HG03442 (cell line): ENCODE measurements at regions not wholly inside any gene's neighbourhood (a gene's known extent, or its start where the extent isn't known, plus 50 kb on each side); places are given as distances from the start of the nearest gene placed in this dataset.
A peak's percentile ranks its signal among the peaks of the same experiment; 100 is the strongest.
"Not testable (repeated sequence)": the region's sequence is repeated elsewhere in the genome, so short reads cannot be mapped to it uniquely, and the experiment has no call there.

Experiments used
- ATAC-seq: cut with Tn5 transposase; IDR thresholded peaks from one replicate; pipeline ENCODE4 v1.9.1; 2021; ENCODE audit warnings: mild to moderate bottlenecking, moderate library complexity; ENCODE audit not compliant: unreplicated experiment

GRCh38 chr3:8399686-8400085 lies 101.9 kb upstream of the LMCD1 start:
- ATAC-seq, result no peak

DNA sequence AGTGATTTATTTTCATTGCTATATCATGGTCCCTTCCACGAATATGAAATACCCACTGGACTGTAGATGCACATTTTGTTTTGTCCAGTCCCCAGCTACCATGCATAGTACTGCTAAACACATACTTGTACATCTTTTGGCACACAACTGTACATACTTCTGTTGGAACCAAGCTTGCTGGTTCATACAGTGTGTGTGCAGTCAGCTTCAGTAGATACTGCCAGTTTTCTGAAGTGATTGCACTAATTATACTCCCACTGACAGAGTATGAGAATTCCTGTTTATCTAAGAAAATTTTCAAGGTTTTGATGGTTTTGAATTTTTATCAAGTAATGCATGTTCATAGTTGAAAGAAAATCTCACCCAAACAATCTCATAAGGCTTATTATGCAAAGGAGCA lies 100.7 kb upstream of the LMCD1 start:
- no peak for ATAC-seq

GRCh38 chr3:8403996-8404395 lies 97.6 kb upstream of the LMCD1 start:
- ATAC-seq, result no peak

DNA sequence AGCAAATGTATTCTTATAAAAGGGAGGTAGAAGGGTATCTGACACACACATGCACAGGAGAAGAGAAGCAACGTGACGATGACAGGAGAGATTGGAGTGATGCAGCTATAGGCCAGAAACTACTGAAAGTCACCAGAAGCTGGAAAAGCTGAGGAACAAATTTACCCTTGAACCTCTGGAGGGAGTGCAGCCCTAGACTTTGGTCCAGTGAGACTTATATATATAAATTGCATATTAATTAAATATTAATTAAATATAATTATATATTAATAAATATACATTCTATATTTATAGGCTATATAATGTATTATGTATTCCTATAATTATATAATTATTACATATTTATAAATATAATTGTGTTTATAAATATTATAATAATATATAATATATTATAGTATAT lies 96.5 kb upstream of the LMCD1 start:
- ATAC-seq, result no peak

DNA sequence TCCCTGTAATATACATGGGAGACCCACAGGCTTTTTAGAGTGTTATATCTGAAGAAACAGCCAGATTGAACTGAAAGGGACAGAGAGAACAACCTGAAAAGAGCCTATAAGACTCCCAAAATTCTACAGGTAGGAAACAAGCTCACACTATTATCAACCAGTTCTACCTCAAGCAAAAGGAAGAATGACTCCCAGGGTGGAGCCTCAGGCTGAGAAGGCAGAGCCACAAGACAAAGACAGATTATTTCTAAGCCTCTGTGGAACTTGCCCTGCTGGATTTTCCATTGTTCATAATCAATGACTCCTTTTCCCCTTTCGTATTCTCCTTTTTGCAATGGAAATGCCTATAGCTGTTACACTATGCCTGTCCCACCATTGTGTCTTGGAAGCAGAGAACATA lies 95.1 kb upstream of the LMCD1 start:
- no peak for ATAC-seq

GRCh38 chr3:8413337-8413926 lies 88.2 kb upstream of the LMCD1 start:
- no peak for ATAC-seq

GRCh38 chr3:8416965-8417364 lies 84.7 kb upstream of the LMCD1 start:
- no peak for ATAC-seq

DNA sequence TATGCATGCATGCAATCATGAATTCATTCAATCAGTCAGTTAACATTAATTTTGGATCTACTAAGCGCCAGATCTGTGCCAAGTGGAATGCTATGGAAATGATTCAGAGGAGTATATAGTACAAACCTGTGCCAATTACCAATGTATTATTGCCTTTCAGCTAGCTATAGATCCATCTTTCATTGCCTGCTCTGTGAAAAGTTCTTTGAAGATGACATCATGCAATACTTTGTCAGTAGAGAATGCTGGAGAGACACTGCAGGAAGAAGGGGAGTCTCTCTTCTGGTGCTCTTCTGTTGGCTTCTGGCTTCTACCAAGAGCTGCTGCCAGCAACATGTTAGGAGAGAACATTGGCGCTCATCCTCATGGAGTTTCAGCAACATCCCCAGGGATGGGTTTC lies 81.0 kb upstream of the LMCD1 start:
- no peak for ATAC-seq

DNA sequence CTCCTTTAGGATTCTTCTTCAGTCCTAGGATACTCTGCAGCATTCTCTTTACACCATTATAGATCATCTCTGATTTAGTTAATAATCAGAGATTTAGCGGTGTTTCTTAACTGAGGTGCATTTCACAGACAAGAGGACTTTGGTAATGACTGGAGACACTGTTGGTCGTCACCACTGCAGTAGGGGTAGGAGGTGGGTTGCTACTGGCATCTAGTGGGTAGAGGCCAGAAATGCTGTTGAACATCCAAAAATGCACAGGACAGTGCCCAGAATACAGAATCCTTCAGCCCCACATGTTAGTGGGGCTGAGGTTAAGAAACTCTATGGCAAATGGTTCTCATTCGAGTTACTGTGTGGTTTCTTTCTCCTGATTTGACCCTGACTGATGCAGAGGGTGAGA lies 80.4 kb upstream of the LMCD1 start:
- no peak for ATAC-seq

DNA sequence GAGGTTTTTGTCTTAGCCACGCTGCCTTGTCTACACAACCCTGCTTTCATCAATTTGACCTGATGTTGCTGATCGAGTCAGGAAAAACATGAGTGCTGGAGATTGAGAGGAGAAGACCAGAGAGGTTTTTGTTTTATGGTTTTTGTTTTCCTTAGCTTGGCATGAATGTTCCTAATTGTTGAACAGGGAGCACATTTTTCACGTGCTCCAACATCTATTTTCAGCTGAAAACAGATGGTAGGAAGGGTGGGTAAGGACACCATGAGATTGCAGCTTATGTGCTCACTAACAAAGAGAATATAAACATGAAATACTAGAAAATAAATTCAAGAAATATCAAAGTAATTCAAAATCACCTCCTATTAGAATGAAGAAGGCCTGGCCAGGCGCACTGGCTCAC lies 79.9 kb upstream of the LMCD1 start:
- ATAC-seq, result no peak

GRCh38 chr3:8423307-8423706 lies 78.3 kb upstream of the LMCD1 start:
- ATAC-seq, result no peak

DNA sequence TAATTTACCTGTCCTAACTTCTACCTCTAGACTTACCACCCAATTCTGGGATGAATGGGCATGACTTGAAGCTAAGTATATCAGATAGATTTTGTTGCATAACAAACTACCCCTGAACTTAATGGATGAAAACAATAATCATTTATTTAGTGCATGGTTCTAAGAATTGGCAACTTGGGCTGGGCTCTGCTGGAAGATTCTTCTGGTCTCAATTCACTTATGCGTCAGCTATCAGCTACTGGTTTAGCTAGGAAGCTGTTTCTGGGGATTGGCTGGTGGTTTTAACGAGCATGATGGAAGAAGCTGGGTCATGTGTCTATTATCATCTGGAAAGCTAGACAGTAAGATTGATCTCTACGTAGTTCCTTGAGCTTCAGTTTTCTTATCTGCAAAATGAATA lies 77.3 kb upstream of the LMCD1 start:
- no peak for ATAC-seq

- no peak for ATAC-seq
These were observed 64.8 kb upstream of the LMCD1 start for GRCh38 chr3:8436661-8437287.

DNA sequence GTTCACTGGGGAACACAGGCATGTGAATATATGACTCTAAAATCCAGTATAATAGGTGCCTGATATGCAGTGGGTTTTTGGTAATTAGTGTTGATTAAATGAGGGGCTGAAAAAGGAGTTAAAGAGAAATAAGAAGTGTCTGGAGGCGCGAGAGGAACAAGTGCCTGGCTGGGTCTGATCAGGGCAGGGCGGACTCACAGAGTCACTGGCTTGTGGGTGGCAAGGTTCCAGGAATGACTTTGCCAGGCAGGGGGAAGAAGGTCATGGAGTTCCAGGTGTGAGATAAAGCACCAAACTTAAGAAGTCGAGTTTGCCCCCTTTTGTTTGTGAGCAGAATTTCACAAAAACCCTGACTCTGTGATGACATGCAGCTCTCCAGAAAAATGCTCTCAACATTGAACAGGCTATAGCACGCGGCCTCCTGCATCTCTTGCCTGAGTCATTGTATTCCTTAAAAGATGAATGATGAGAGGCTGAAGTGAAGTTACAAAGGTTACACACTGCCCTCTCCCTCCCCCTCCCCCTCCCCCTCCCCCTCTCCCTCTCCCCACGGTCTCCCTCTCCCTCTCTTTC lies 63.0 kb upstream of the LMCD1 start:
- no peak for ATAC-seq

DNA sequence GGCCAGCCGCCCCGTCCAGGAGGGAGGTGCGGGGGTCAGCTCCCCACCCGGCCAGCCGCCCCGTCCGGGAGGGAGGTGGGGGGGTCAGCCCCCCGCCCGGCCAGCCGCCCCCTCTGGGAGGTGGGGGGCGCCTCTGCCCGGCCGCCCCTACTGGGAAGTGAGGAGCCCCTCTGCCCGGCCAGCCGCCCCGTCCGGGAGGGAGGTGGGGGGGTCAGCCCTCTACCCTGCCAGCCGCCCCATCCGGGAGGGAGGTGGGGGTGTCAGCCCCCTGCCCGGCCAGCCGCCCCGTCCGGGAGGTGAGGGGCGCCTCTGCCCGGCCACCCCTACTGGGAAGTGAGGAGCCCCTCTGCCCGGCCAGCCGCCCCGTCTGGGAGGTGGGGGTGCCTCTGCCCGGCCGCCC lies 61.5 kb upstream of the LMCD1 start:
- not testable (repeated sequence) for ATAC-seq

GRCh38 chr3:8441969-8442559 lies 59.6 kb upstream of the LMCD1 start:
- no peak for ATAC-seq

- ATAC-seq, result no peak
These were observed 58.5 kb upstream of the LMCD1 start for GRCh38 chr3:8442993-8443650.

- peak; percentile 46 for ATAC-seq
These were observed 57.5 kb upstream of the LMCD1 start for GRCh38 chr3:8443829-8444791.

- ATAC-seq, result no peak
These were observed 56.7 kb upstream of the LMCD1 start for GRCh38 chr3:8444883-8445282.

GRCh38 chr3:8445861-8446260 lies 55.8 kb upstream of the LMCD1 start:
- ATAC-seq, result no peak

DNA sequence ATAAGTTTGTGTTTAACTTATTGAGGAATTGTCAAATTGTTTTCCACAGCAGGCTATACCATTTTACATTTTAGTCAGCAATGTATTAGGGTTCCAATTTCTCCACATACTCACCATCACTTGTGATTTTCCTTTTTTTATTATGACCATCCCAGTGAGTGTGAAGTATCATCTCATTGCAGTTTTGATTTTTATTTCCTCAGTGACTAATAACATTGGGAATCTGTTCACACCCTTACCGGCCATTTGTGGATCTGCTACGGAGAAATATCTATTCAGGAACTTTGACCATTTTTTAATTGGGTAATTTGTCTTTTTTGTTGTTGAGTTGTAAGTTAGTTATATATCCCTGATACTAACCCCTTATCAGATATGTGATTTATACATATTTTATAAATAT lies 54.8 kb upstream of the LMCD1 start:
- ATAC-seq, result no peak
